Central memory CD8-positive, alpha-beta T cell (primary cell): ENCODE measurements at regions not wholly inside any gene's neighbourhood (a gene's known extent, or its start where the extent isn't known, plus 50 kb on each side); places are given as distances from the start of the nearest gene placed in this dataset.

Experiments used
- ATAC-seq: fragments of 150-1000 bp; cut with Tn5 transposase; replicated peaks from 2 replicates; pipeline ENCODE4 v1.10.0; 2022; ENCODE audit warnings: mild to moderate bottlenecking, moderate FRiP score, moderate number of reproducible peaks; ENCODE audit not compliant: poor library complexity, severe bottlenecking; ENCODE audit errors: extremely low read depth
- DNase-seq, 2 donors: peaks; one replicate each; pipeline ENCODE4 v3.0.0; 2021; ENCODE audit warnings: low spot score in 2 of 2
- H3K27ac Mint-ChIP-seq: one replicate; pipeline ENCODE4 v1.8.0; 2022; ENCODE audit warnings: low read depth, mild to moderate bottlenecking, moderate library complexity, mixed read lengths
- H3K27me3 Mint-ChIP-seq: one replicate; pipeline ENCODE4 v1.8.0; 2022; ENCODE audit warnings: mixed read lengths
- H3K36me3 Mint-ChIP-seq: one replicate; pipeline ENCODE4 v1.8.0; 2022; ENCODE audit warnings: mild to moderate bottlenecking, moderate library complexity, mixed read lengths; ENCODE audit not compliant: insufficient read depth
- H3K4me1 Mint-ChIP-seq: one replicate; pipeline ENCODE4 v1.8.0; 2022; ENCODE audit warnings: mixed read lengths
- H3K4me3 Mint-ChIP-seq: one replicate; pipeline ENCODE4 v1.8.0; 2022; ENCODE audit warnings: mild to moderate bottlenecking, moderate library complexity, mixed read lengths
- H3K9me3 Mint-ChIP-seq: one replicate; pipeline ENCODE4 v1.8.0; 2022; ENCODE audit warnings: mixed read lengths

DNA sequence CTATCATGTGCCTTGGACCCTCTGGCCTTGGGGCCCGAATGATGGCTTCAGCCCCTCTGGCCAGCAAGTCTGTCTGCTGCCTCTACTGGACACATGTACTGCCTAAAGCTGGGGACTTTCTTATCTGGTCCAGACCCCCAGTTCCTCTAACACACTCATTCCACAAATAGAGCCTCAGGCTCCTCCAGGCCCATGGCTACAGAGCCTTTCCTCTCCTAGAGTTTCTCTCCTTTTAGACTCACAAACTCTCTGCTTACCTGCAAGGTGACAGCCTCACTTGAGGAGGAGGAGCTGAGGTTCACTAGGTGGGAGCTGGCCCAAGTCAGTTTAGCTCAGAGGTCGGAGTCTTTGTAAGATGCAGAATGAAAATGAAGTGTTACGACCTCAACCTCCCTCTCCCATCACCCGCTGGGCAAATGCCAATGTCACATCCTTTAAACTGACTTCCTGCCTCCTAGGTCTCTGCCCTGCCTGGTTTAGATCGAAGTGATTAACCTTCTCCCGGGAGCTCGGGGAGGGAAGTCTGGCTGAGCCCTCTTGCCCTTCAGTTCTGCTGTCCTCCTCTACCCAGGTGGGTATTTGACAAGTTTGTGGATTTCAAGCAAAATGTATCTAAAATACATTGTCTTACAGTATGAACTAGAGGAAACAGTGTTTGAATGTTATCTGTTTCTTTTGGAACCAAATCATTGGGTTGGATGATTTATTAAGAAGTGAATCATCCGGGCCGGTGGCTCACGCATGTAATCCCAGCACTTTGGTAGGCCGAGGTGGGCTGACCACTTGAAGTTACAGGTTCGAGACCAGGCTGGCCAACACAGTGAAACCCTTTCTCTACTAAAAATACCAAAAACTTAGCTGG lies 71.9 kb upstream of the TNS3 start:
- no peaks in the 10 kb centered on the region for H3K36me3 Mint-ChIP-seq
- H3K9me3 Mint-ChIP-seq = no peaks in the 10 kb centered on the region
- no peaks in the 10 kb centered on the region for H3K4me1 Mint-ChIP-seq
- H3K4me3 Mint-ChIP-seq = no peak overlapping the region
- ATAC-seq = no peak
- H3K27me3 Mint-ChIP-seq = no peaks in the 10 kb centered on the region
- no peak overlapping the region for H3K27ac Mint-ChIP-seq
- no peak for DNase-seq

DNA sequence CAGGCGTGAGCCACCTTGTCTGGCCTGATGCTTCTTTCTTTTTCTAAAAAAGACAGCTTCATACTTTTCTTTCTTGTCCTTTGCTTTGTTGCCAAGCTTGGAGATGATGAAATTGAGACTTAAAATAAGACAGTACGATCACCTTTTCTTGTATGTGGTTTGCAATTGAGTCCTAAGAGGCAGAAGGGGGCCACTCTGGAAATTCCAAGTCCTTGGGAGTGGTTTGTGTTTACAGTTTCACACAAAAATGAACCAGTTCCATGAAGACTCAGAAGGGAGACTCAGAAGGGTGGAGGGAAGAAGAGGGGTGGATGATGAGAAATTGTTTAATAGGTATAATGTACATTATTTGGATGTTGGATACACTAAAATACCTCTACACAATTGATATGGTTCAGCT lies 70.7 kb upstream of the TNS3 start:
- no peaks in the 10 kb centered on the region for H3K9me3 Mint-ChIP-seq
- no peak overlapping the region for H3K4me3 Mint-ChIP-seq
- H3K36me3 Mint-ChIP-seq = no peaks in the 10 kb centered on the region
- no peak overlapping the region for H3K27ac Mint-ChIP-seq
- DNase-seq (no peak), ATAC-seq (no peak)
- peaks cover 9% of the 10 kb centered on the region for H3K4me1 Mint-ChIP-seq
- no peaks in the 10 kb centered on the region for H3K27me3 Mint-ChIP-seq

DNA sequence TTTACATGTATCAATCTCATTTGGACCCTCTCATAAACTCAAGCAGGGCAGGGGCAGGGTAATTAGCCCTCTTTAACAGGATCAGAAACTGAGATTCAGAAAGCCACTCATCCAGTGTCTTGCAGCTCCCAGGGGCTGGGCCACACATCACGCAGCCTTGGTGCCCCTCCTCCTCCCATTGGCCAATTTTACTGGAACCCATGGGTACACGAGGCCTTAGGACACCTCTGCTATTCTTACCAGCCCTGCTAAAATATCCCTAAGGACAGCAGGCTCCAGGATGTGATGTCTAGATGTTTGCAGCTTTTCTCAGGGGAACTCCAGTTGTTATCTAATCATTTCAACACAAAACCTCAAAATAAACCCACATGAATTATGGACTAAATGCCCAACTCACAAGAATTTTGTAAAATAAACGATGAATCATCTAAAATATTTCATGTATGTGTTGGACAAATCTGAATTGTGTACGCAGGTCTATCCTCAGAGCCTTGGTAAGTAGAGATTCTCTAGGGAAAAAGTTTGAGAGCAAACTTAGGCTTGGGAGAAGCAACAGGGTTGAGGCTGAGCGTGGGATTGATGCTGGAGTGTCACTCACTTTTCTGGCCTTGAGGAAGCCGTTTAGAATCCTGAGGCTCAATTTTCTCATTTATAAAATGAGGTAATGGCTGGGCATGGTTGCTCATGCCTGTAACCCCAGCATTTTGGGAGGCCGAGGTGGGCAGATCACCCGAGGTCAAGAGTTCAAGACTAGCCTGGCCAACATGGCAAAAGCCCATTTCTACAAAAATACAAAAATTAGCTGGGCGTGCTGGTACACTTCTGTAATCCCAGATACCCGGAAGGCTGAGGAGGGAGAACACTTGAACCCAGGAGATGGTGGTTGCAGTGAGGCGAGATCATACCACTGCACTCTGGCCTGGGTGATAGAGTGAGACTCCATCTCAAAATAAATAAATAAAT lies 69.7 kb upstream of the TNS3 start:
- Mint-ChIP-seq H3K9me3 (no peaks in the 10 kb centered on the region), H3K4me1 (peaks cover 16% of the 10 kb centered on the region), H3K4me3 (no peak overlapping the region), H3K27ac (no peak overlapping the region), H3K27me3 (no peaks in the 10 kb centered on the region), H3K36me3 (no peaks in the 10 kb centered on the region)
- ATAC-seq = no peak
- no peak for DNase-seq

DNA sequence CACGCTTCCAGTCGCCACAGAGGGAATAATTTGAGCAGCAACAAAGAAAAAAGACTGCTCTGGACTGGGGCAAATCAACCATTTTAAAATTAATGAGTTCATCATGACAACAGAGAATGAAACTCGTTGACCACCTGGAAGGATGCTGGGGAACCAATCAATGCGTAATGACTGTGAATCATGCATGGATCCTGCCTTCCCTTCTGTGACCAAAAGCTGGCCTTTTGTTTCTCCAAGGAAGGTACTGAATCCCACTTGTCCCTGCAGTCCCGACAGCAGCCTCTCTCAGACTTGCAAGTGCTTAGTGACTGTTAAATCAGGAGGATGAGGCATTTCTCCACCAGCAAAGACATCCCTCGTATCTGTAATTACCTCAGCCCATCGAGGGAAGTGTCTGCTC lies 68.0 kb upstream of the TNS3 start:
- H3K4me1 Mint-ChIP-seq = peaks cover 16% of the 10 kb centered on the region
- H3K9me3 Mint-ChIP-seq = peaks cover 4% of the 10 kb centered on the region
- H3K4me3 Mint-ChIP-seq = no peak overlapping the region
- H3K36me3 Mint-ChIP-seq = no peaks in the 10 kb centered on the region
- H3K27me3 Mint-ChIP-seq = no peaks in the 10 kb centered on the region
- H3K27ac Mint-ChIP-seq = no peak overlapping the region
- no peak for ATAC-seq
- DNase-seq = no peak

DNA sequence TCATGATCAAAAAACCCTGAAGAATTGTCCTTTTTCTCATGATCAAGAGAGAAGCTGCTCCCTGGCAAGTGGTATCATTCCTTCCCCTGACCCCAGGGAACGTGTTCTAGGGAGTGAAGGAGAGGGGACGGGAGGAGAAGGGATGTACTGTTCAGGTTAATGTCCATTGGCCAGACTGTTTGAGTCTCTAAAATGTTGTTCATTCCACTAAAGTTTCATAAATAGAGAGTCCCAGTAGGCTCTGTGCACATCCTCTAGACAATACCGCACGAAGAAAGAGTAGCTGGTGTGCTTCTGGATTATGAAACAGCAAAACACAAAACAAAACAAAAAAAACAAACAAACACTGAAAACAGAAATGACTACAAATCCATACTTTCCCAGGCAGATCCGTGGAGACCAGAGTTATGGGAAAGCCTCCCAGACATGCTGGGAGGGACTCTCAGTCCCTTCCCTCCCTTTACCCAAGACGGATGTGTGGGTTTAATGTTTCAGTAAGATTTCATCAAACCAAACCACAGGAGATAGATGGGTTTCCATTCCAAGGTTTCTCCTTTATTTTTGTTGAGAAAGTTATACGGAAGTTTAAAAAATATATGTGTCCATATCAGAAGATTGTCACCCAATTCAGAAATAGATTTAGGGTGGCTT lies 66.5 kb upstream of the TNS3 start:
- H3K36me3 Mint-ChIP-seq = no peaks in the 10 kb centered on the region
- H3K4me3 Mint-ChIP-seq = no peak overlapping the region
- H3K27ac Mint-ChIP-seq = no peak overlapping the region
- no peak for ATAC-seq
- DNase-seq = no peak
- no peaks in the 10 kb centered on the region for H3K27me3 Mint-ChIP-seq
- H3K9me3 Mint-ChIP-seq = peaks cover 15% of the 10 kb centered on the region
- H3K4me1 Mint-ChIP-seq = peaks cover 16% of the 10 kb centered on the region

DNA sequence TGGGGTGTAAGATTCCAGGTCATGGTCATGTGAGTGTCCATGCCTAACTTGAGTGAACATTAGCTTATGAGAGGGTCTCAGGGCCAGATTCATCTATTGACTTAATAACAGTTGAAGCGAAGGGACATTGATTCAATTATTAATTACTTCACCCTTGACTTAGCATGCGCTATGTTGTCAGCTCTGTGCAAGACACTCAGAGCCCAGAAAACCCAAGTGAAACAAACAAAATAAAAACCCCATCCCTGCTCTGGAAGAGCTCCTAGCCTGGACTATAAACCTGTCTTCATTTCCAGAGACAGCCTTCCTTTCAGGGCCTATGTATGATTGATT lies 66.0 kb upstream of the TNS3 start:
- Mint-ChIP-seq H3K4me1 (peaks cover 16% of the 10 kb centered on the region), H3K27me3 (no peaks in the 10 kb centered on the region), H3K27ac (no peak overlapping the region), H3K36me3 (no peaks in the 10 kb centered on the region), H3K4me3 (no peak overlapping the region), H3K9me3 (peaks cover 16% of the 10 kb centered on the region)
- no peak for DNase-seq
- no peak for ATAC-seq

DNA sequence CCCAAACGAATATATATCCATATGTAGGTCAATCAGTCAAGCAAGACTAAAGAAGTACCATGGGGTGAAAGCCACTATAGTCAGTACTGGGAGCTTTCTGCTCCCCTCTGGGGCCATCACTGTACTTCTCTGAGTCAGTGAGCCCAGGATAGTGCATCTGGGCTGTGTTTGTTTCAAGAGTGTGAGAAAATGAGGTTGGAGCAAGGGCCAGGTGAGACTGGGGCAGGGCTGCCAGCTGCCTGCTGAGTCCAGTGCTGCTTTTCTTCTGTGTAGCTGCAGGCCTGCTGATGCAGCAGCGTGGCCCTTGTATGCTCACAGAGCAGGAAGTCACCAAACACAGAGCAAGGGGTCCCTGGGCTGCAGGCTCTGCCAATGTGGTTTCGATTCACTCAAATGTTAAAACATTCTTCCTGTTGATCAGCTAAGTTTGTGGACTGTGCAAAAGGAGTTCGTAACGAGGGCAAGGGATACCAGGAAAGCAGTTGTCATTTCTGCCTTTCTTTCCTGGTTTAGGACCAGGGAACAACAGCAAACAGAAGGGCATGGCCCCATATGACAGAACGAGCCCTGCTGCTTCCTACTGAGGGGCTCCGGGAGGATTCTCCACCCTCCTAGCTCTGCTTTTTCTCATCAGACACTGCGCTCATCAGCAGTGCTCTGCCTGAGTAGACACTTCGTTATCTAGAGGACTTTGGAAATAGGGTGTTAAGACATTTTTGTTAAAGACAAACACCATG lies 65.4 kb upstream of the TNS3 start:
- H3K4me3 Mint-ChIP-seq = no peak overlapping the region
- H3K4me1 Mint-ChIP-seq = peaks cover 16% of the 10 kb centered on the region
- no peaks in the 10 kb centered on the region for H3K27me3 Mint-ChIP-seq
- DNase-seq (no peak), ATAC-seq (no peak)
- peaks cover 16% of the 10 kb centered on the region for H3K9me3 Mint-ChIP-seq
- H3K27ac Mint-ChIP-seq = no peak overlapping the region
- no peaks in the 10 kb centered on the region for H3K36me3 Mint-ChIP-seq

DNA sequence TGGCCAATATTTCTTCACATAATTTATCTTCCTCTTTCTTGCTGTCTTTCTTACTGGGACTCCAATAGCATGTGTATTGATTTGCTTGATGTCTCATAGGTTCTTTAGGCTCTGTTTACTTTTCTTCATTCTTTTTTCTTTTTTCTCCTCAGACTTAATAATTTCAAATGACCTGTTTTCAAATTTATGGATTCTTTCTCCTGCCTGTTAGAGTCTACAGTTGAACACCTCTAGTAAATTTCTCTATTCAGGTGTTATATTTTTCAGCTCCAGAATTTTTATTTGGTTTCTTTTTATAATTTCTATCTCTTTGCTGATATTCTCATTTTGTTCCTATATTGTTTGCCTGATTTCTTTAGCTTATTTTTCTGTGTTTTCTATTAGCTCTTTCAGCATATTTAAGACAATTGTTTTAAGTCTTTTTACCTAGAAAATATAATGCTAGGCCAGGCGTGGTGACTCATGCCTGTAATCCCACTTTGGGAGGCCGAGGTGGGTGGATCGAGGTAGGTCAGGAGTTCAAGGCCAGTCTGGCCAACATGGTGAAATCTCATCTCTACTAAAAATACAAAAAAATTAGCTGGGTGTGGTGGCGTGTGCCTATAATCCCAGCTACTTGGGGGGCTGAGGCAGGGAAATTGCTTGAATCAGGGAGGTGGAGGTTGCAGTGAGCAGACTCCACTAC lies 61.9 kb upstream of the TNS3 start:
- H3K36me3 Mint-ChIP-seq = no peaks in the 10 kb centered on the region
- no peak for DNase-seq
- no peak overlapping the region for H3K4me3 Mint-ChIP-seq

DNA sequence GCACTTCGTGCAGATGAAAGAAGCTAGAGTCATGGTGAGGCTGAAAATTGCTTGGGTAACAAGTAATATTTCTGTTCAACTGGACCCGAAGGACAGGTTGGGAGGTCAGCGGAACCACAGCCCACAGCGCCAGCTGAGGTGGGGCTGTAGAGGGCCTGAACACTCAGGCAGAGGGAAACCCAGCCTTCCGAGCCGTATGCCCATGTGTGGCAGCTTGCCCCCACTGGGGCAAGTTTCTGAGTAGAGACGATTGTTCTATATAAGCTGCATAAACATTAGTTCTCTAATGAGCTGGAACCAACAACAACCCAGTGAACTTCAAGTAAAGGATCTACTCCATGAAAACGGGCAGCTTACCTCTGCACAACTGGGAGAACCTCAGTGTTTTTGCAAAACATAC lies 58.4 kb upstream of the TNS3 start:
- ATAC-seq (no peak), DNase-seq (no peak)
- Mint-ChIP-seq H3K27me3 (no peaks in the 10 kb centered on the region), H3K4me3 (no peak overlapping the region), H3K9me3 (peaks cover 15% of the 10 kb centered on the region), H3K4me1 (no peaks in the 10 kb centered on the region), H3K36me3 (no peaks in the 10 kb centered on the region), H3K27ac (no peak overlapping the region)

More for the DNA sequence above, 61.9 kb upstream of the TNS3 start:
- peaks cover 16% of the 10 kb centered on the region for H3K4me1 Mint-ChIP-seq
- peaks cover 16% of the 10 kb centered on the region for H3K9me3 Mint-ChIP-seq
- ATAC-seq = no peak
- no peaks in the 10 kb centered on the region for H3K27me3 Mint-ChIP-seq
- H3K27ac Mint-ChIP-seq = no peak overlapping the region

DNA sequence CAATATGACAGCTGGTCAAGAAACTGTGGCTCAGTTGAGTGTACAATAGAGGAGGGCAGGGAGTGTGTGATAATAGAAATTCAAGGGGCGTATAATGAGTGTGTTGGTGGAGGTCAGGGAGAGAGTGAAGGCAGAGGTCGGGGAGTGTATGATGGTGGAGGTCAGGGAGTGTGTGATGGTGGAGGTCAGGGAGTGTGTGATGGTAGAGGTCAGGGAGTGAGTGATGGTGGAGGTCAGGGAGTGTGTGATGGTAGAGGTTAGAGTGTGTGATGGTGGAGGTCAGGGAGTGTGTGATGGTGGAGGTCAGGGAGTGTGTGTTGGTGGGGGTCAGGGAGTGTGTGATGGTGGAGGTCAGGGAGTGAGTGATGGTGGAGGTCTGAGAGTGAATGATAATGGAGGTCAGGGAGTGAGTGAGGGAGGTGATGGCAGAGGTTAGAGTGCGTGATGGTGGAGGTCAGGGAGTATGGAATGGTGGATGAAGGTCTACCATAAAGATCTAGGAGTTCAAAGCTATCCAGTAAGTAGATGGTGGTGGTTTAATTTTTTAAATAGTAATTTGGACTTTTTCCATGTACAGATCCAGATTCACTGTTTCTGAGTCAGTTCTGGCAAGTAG lies 57.7 kb upstream of the TNS3 start:
- H3K36me3 Mint-ChIP-seq = no peaks in the 10 kb centered on the region
- ATAC-seq (no peak), DNase-seq (no peak)
- no peak overlapping the region for H3K27ac Mint-ChIP-seq
- H3K9me3 Mint-ChIP-seq = peaks cover 10% of the 10 kb centered on the region
- H3K27me3 Mint-ChIP-seq = no peaks in the 10 kb centered on the region
- no peaks in the 10 kb centered on the region for H3K4me1 Mint-ChIP-seq
- no peak overlapping the region for H3K4me3 Mint-ChIP-seq

DNA sequence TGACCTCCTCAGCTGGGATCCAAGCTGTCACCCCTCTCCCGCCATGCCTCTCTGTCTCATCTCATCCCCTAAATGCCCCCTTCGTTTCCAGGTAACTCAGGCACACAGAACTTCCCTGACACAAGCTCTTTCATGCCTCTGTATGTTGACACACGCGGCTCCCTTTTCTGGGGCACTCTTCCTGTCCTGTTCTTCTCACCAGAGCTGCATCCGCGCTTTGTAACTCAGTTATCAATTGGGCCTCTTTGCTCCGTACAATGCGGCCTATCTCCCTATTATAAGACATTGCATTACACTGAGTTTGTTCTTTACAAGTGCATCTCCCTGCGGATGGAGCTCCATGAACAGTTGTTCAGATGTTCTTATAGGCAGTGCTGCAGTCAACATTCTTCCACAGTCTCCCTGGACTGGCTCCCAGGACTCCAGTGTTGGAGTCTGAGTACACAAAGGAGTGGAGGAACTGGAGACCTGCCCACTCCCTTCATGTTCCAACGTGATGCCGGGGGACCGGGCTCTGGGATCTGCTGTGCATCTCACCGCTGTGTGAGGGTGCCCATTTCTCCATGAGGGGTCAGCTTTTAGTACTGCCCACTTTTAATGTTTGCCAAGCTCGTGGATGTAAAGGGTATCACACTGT lies 56.9 kb upstream of the TNS3 start:
- no peaks in the 10 kb centered on the region for H3K36me3 Mint-ChIP-seq
- no peak overlapping the region for H3K27ac Mint-ChIP-seq
- no peak overlapping the region for H3K4me3 Mint-ChIP-seq
- no peaks in the 10 kb centered on the region for H3K4me1 Mint-ChIP-seq
- H3K27me3 Mint-ChIP-seq = no peaks in the 10 kb centered on the region
- DNase-seq (no peak), ATAC-seq (no peak)
- H3K9me3 Mint-ChIP-seq = peaks cover 5% of the 10 kb centered on the region
